Aorta (tissue), 5 donors: ENCODE measurements at regions not wholly inside any gene's neighbourhood (a gene's known extent, or its start where the extent isn't known, plus 50 kb on each side); places are given as distances from the start of the nearest gene placed in this dataset.
"Not testable (repeated sequence)": the region's sequence is repeated elsewhere in the genome, so short reads cannot be mapped to it uniquely, and the experiment has no call there.

Experiments
- ATAC-seq: fragments of 200-7000 bp; cut with Tn5 transposase; one replicate; pipeline ENCODE4 v1.9.1; 2022; ENCODE audit warnings: moderate library complexity; ENCODE audit not compliant: low FRiP score
- DNase-seq, 2 donors: peaks; one replicate each; pipeline ENCODE4 v3.0.0-alpha.2; 2020
- H3K27ac ChIP-seq, 2 donors: one replicate each; pipeline ENCODE4 v1.5.1; 2013; ENCODE audit warnings: low read length in 2 of 2, mild to moderate bottlenecking in 2 of 2, moderate library complexity in 2 of 2, control low read depth in 1 of 2, inconsistent platforms in 1 of 2, low read depth in 1 of 2
- H3K27me3 ChIP-seq, 2 donors: one replicate each; pipeline ENCODE4 v1.6.1; 2013; ENCODE audit warnings: control low read depth in 1 of 2, low read length in 1 of 2, mild to moderate bottlenecking in 1 of 2, moderate library complexity in 1 of 2; ENCODE audit not compliant: insufficient read depth in 2 of 2, control insufficient read depth in 1 of 2
- H3K36me3 ChIP-seq, 2 donors: one replicate each; pipeline ENCODE4 v1.6.1; 2013; ENCODE audit warnings: control low read depth in 1 of 2, low read length in 1 of 2, mild to moderate bottlenecking in 1 of 2; ENCODE audit not compliant: insufficient read depth in 2 of 2, control insufficient read depth in 1 of 2
- H3K4me1 ChIP-seq, 2 donors: one replicate each; pipeline ENCODE4 v1.6.1; 2013; ENCODE audit warnings: low read length in 2 of 2, control low read depth in 1 of 2, mild to moderate bottlenecking in 1 of 2, moderate library complexity in 1 of 2; ENCODE audit not compliant: insufficient read depth in 2 of 2, control insufficient read depth in 1 of 2
- H3K4me3 ChIP-seq, 2 donors: one replicate each; pipeline ENCODE4 v1.5.1; 2013; ENCODE audit warnings: low read length in 2 of 2, control low read depth in 1 of 2, mild to moderate bottlenecking in 1 of 2
- H3K9me3 ChIP-seq: one replicate; pipeline ENCODE4 v1.6.1; 2013; ENCODE audit warnings: mild to moderate bottlenecking, low read length; ENCODE audit not compliant: control insufficient read depth
- WGBS, 2 donors: extraction: QIAGEN DNeasy Blood & Tissue Kit; methylation state at CpG; one replicate each; pipeline ENCODE4 v1.1.7; 2013; 5-methylcytosine and 5-hydroxymethylcytosine counted together
- intact Hi-C, 2 donors: fragments of 100-400 bp; cut with DNase I; formaldehyde crosslinking; loops; one replicate each; pipeline versions ENCODE4 v1.14.2 to v1.15.0; 2022
- donor health status: healthy with polysubstance abuse.
- donor health status: Bipolar disorder and iron deficiency.
- donor health status: DM: no; HTN: no; CAD: no.
- donor health status: DM: no; HTN: no; CAD: no.
- donor health status: DM: yes; HTN: yes; CAD: no.

DNA sequence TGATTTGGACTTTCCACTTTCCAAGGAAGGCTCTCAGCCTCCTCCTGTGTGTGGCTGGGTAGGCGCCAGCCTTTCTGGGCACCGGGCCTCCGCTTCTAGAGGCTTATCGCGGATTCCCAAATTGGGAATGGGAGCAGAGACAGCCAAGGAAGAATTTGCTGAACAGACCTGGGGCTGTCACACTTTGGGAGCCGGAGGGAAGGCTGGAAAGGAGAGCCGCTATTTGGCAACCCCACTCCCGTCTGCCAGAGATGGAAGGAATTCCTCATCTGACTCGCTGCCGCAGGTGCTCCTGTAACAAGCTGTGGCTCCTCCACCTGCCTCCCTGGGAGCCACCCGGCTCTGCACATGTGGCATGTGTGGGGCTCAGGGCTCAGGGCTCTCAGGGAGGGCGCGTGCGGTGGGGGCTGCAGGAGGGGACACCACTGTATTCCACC is 50.8 kb upstream of the ECHDC3 start:
- H3K9me3 ChIP-seq: no peaks in the 10 kb centered on the region
- ATAC-seq: no peak
- 14 to 16% methylated on average over 14 of the region's 14 CpGs for WGBS, 2 donors
- no peaks in the 10 kb centered on the region for H3K4me1 ChIP-seq
- intact Hi-C loops: no loop called here
- H3K4me3 ChIP-seq: no peak overlapping the region
- H3K27me3 ChIP-seq: no peaks in the 10 kb centered on the region
- peak in 1 of 2 donors; percentile 66 for DNase-seq
- H3K27ac ChIP-seq: no peak overlapping the region
- no peaks in the 10 kb centered on the region for H3K36me3 ChIP-seq

DNA sequence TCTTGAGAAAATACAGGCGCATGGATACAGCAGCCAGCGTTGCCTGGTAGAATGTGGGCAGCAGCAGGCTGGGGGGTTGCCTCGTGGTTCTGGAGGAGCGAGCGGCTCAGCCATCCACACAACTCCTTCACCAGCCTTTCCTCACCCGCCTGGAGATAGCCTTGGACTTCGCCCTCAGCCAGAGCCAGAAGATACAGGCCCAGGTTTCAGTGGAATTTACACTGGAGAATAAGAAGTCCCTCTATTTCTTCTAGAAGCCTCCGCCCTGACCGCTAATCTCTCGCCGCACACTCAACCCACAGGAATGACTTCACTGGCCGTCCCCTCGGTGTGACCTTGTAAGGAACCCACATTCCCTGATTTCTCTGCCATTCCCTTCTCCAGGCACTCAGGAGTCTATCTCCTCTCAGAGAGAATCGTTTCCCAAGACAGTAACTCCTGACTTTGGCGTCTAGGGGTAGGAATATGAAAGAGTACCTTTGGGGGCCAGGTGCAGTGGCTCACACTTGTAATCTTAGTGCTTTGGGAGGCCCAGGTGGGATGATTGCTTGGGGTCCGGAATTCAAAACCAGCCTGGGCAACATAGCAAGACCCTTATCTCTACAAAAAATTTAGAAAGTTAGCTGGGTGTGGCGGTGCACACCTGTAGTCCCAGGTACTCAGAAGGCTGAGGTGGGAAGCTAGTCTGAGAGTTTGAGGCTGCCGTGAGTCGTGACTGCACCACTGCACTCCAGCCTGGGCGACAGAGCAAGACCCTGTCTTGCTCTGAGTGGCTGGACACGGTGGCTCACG is 52.0 kb upstream of the ECHDC3 start:
- Histone ChIP-seq H3K27ac (no peak overlapping the region), H3K27me3 (no peaks in the 10 kb centered on the region), H3K4me3 (no peak overlapping the region), H3K4me1 (no peaks in the 10 kb centered on the region), H3K36me3 (no peaks in the 10 kb centered on the region), H3K9me3 (no peaks in the 10 kb centered on the region)
- intact Hi-C loops: no loop called here
- ATAC-seq (no peak), DNase-seq (no peak)
- 93 to 95% methylated on average over 22 of the region's 22 CpGs for WGBS, 2 donors

DNA sequence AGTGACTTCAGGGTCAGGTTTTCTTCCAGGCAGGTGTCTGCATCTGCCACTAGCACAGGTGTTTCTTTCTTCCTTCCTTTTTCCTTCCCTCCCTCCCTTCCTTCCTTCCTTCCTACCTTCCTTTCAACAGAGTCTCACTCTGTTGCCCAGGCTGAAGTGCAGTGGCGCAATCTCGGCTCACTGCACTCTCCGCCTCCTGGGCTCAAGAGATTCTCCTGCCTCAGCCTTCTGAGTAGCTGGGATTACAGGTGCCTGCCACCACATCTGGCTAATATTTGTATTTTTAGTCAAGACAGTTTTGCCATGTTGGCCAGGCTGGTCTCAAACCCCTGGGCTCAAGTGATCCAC is 53.8 kb upstream of the ECHDC3 start:
- intact Hi-C loops: not testable (repeated sequence)
- WGBS, 2 donors: 94 to 96% methylated on average over 3 of the region's 3 CpGs

DNA sequence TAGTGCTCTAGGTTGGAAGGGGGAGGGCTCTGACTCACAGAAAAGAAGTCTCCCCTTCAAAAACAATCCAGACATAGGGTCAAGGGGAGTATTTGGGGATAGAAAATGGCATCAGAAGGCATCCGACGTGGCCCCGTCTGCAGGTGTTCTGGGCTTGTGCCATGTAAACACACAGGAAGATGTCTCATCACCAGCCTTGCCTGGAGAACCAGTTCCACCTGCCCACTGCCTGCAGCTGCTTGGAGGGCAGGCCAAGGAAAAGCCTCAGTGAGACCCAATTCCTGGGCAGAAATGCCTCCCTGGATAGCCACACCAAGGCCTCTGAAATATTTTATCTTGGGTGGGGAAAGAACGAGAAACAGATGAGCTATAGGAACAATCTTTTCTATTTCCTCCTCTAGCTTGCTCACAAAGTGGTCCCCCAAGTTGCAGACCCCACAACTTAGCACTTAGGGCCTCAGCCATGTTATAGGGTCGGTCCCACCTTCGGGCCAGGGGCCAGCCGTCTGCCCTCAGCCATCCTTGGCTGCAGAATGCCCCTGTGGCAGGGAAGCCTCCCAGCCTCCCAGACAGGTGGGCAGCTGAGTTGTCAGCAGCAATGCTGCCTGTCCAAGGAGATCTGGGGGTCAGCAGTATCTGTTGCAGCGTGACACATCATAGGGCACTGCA is 54.3 kb upstream of the ECHDC3 start:
- Histone ChIP-seq H3K4me3 (no peak overlapping the region), H3K27ac (no peak overlapping the region), H3K4me1 (no peaks in the 10 kb centered on the region), H3K9me3 (no peaks in the 10 kb centered on the region), H3K36me3 (no peaks in the 10 kb centered on the region), H3K27me3 (no peaks in the 10 kb centered on the region)
- ATAC-seq (no peak), DNase-seq (no peak)
- 95 to 98% methylated on average over 8 of the region's 8 CpGs for WGBS, 2 donors
- intact Hi-C loops: no loop called here

More for the DNA sequence above, 53.8 kb upstream of the ECHDC3 start:
- H3K4me1 ChIP-seq, H3K36me3 ChIP-seq, DNase-seq, ATAC-seq, H3K27ac ChIP-seq, H3K27me3 ChIP-seq, H3K9me3 ChIP-seq, H3K4me3 ChIP-seq: not testable (repeated sequence)

DNA sequence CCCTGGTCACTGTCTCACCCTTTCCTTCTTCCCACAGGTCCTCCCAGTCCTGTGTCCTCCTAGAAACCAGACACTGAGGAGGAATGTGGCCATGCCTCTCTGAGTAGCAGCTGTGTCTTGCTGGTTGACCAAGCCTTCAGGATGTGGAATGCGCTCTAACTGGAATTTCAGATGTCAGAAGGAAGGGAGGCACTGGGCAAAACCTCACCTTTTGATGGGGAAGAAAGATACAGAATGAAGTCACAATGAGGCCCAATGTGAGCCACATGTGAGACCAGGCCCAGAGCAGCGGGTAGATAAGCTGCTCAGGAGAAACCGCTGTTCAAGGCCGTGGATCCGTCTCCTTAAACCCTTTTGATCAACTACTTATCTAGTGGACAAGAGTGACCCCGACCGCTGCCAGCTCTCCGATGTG is 54.8 kb upstream of the ECHDC3 start:
- H3K36me3 ChIP-seq: no peaks in the 10 kb centered on the region
- DNase-seq: no peak
- H3K27ac ChIP-seq: no peak overlapping the region
- ATAC-seq: no peak
- no peaks in the 10 kb centered on the region for H3K9me3 ChIP-seq
- H3K27me3 ChIP-seq: no peaks in the 10 kb centered on the region
- no peaks in the 10 kb centered on the region for H3K4me1 ChIP-seq
- H3K4me3 ChIP-seq: no peak overlapping the region
- intact Hi-C loops: no loop called here
- WGBS, 2 donors: 85 to 91% methylated on average over 8 of the region's 8 CpGs

DNA sequence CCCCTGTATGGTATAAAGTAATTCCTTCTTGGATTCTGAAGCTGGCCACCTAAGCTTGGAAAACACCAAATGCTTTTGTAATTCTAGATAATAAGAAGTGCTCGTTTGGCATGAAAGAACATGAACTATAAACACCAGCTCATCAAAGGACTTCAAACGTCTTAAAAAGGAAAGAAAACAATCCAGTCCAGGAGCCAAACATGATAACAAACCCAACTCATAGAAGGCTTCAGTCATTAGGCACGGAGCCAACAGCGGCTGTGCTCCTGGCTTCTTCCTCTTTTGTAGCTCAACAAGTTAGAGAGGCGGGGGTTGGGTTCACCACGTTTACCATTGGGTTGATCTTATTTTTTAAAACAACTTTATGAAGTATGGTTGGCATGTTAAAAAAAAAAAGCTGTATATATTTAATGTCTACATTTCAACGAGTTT is 56.4 kb upstream of the ECHDC3 start:
- Histone ChIP-seq H3K9me3 (no peaks in the 10 kb centered on the region), H3K27ac (no peak overlapping the region), H3K4me3 (no peak overlapping the region), H3K36me3 (no peaks in the 10 kb centered on the region), H3K27me3 (no peaks in the 10 kb centered on the region), H3K4me1 (no peaks in the 10 kb centered on the region)
- no peak for ATAC-seq
- DNase-seq: peak in 1 of 2 donors; percentile 77
- WGBS, 2 donors: 38 to 40% methylated on average over 7 of the region's 7 CpGs
- intact Hi-C loops: no loop called here

DNA sequence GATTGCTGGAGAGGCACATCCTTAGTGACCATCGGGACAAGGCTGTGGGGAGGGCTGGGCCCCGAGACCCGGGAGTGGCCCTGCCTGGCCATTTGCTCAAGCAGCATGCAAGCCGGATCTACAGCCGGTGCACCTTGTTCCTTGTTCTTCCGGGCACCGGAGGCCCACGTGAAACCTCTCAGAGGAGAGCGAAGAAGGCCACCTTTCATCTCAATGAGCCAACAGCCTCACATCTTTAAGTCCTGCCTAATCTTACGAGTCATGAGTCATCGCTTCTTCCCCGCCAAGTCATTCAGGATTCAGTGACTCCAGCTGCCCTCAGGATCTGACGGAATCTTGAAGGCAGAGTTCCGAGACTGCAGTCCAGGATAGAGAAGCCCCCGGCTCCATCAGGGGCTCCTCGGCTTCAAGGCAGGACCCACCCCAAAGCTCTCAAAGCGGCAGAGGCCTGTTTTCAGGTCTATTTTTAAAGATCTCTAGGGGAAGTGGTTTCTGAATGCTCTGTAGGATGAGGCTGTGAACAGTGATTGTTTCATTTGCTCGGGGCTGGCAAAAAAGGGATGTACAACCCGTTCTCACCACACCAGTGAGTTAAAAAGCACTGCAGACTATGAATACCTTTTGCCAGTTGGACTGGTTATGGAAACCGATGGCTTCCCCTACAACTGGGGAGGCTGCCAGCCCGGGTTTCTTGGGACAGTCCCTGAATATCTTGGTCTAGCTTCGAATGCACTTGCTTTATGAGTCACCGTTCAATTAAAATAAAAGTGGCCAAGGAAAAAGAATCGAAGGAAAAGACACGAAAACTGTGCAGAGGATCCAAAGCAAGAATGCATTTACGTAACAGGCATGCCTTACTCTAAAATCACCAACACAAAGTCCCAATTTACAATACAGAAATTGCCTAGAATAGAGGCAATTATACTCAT is 57.2 kb upstream of the ECHDC3 start:
- Histone ChIP-seq H3K27ac (no peak overlapping the region), H3K4me3 (peak overlapping the region in 1 of 2 donors; percentile 8), H3K27me3 (no peaks in the 10 kb centered on the region), H3K4me1 (no peaks in the 10 kb centered on the region), H3K36me3 (no peaks in the 10 kb centered on the region), H3K9me3 (no peaks in the 10 kb centered on the region)
- intact Hi-C loops: no loop called here
- DNase-seq (peak; percentile 87 to 91), ATAC-seq (peak; percentile 79)
- WGBS, 2 donors: 15 to 19% methylated on average over 26 of the region's 26 CpGs

DNA sequence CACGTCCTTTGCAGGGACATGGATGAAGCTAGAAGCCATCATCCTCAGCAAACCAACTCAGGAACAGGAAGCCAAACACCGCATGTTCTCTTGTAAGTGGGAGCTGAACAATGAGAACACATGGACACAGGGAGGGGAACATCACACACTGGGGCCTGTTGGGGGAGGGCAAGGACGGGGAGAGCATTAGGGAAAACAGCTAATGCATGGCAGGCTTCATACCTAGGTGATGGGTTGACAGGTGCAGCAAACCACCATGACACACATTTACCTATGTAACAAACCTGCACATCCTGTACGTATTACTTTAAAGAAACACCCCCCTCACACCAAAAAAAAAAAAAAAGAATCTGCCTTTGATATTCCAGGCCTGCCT is 57.9 kb upstream of the ECHDC3 start:
- intact Hi-C loops, ATAC-seq: not testable (repeated sequence)
- WGBS, 2 donors: 69 to 85% methylated on average over 4 of the region's 4 CpGs

More for the DNA sequence above, 57.9 kb upstream of the ECHDC3 start:
- not testable (repeated sequence) for H3K36me3 ChIP-seq, H3K27me3 ChIP-seq, H3K9me3 ChIP-seq, DNase-seq, H3K27ac ChIP-seq, H3K4me1 ChIP-seq, H3K4me3 ChIP-seq
